SK-N-SH (cell line): ENCODE measurements at regions not wholly inside any gene's neighbourhood (a gene's known extent, or its start where the extent isn't known, plus 50 kb on each side); places are given as distances from the start of the nearest gene placed in this dataset.

Experiments used
- TF ChIP-seq, protein P1 (sequence below): IDR thresholded peaks from 2 replicates; pipeline ENCODE4 v1.6.1; 2012; ENCODE audit warnings: mild to moderate bottlenecking, low read depth, low read length, moderate library complexity
- TF ChIP-seq, protein P2 (sequence below): IDR thresholded peaks from 2 replicates; pipeline ENCODE4 v1.4.0; 2012; ENCODE audit warnings: low read depth, borderline replicate concordance

DNA sequence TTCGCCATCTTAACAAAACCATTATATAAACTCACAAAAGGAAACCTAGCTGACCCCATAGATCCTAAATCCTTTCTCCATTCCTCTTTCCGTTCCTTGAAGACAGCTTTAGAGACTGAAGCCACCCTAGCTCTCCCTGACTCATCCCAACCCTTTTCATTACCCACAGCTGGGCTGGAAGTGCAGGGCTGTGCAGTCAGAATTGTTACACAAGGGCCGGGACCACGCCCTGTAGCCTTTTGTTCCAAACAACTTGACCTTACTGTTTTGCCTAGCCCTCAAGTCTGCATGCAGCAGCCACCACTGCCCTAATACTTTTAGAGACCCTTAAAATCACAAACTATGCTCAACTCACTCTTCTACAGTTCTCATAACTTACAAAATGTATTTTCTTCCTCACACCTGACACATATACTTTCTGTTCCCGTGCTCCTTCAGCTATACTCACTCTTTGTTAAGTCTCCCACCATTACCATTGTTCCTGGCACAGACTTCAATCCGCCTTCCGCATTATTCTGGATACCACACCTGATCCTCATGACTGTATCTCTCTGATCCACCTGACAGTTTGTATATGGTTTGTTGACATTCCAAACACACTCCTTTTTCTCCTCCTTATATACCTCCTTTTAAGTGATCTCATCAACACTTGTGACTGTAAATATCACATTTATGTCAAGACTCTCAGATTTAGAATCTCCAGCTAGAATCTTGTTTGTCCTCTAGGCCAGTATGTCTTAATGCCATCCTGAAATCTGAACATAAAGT is 208.7 kb downstream of the KITLG start:
- TF ChIP-seq, protein P1, sequence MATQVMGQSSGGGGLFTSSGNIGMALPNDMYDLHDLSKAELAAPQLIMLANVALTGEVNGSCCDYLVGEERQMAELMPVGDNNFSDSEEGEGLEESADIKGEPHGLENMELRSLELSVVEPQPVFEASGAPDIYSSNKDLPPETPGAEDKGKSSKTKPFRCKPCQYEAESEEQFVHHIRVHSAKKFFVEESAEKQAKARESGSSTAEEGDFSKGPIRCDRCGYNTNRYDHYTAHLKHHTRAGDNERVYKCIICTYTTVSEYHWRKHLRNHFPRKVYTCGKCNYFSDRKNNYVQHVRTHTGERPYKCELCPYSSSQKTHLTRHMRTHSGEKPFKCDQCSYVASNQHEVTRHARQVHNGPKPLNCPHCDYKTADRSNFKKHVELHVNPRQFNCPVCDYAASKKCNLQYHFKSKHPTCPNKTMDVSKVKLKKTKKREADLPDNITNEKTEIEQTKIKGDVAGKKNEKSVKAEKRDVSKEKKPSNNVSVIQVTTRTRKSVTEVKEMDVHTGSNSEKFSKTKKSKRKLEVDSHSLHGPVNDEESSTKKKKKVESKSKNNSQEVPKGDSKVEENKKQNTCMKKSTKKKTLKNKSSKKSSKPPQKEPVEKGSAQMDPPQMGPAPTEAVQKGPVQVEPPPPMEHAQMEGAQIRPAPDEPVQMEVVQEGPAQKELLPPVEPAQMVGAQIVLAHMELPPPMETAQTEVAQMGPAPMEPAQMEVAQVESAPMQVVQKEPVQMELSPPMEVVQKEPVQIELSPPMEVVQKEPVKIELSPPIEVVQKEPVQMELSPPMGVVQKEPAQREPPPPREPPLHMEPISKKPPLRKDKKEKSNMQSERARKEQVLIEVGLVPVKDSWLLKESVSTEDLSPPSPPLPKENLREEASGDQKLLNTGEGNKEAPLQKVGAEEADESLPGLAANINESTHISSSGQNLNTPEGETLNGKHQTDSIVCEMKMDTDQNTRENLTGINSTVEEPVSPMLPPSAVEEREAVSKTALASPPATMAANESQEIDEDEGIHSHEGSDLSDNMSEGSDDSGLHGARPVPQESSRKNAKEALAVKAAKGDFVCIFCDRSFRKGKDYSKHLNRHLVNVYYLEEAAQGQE = no peak
- TF ChIP-seq, protein P2, sequence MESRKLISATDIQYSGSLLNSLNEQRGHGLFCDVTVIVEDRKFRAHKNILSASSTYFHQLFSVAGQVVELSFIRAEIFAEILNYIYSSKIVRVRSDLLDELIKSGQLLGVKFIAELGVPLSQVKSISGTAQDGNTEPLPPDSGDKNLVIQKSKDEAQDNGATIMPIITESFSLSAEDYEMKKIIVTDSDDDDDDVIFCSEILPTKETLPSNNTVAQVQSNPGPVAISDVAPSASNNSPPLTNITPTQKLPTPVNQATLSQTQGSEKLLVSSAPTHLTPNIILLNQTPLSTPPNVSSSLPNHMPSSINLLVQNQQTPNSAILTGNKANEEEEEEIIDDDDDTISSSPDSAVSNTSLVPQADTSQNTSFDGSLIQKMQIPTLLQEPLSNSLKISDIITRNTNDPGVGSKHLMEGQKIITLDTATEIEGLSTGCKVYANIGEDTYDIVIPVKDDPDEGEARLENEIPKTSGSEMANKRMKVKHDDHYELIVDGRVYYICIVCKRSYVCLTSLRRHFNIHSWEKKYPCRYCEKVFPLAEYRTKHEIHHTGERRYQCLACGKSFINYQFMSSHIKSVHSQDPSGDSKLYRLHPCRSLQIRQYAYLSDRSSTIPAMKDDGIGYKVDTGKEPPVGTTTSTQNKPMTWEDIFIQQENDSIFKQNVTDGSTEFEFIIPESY = no peak
